WTC11 (cell line): ENCODE measurements at regions not wholly inside any gene's neighbourhood (a gene's known extent, or its start where the extent isn't known, plus 50 kb on each side); places are given as distances from the start of the nearest gene placed in this dataset.

Experiments
- EMX1 ChIP-seq: fragments of 250-450 bp; sonication (Bioruptor Pico); IDR thresholded peaks from 2 replicates; pipeline ENCODE4 v1.8.0; 2021; ENCODE audit warnings: mild to moderate bottlenecking
- FOXJ3 ChIP-seq: sonication (generic); formaldehyde crosslinking; IDR thresholded peaks from 2 replicates; pipeline ENCODE4 v1.9.0; 2021; ENCODE audit warnings: missing genetic modification reagents, mild to moderate bottlenecking, borderline replicate concordance
- NFYB ChIP-seq: sonication (generic); formaldehyde crosslinking; conservative IDR thresholded peaks from 2 replicates; pipeline ENCODE4 v1.8.0; 2022; ENCODE audit warnings: low read depth, missing genetic modification reagents
- ZNF219 ChIP-seq: sonication (generic); formaldehyde crosslinking; IDR thresholded peaks from 2 replicates; pipeline ENCODE4 v1.8.0; 2023; ENCODE audit warnings: missing genetic modification reagents, mild to moderate bottlenecking, borderline replicate concordance
- TF ChIP-seq, protein P1 (sequence below): fragments of 200-600 bp; IDR thresholded peaks from 2 replicates; pipeline ENCODE4 v1.8.0; 2022; ENCODE audit warnings: antibody characterized with exemption
- TF ChIP-seq, protein P2 (sequence below): sonication (generic); formaldehyde crosslinking; IDR thresholded peaks from 2 replicates; pipeline ENCODE4 v1.8.1; 2022; ENCODE audit warnings: low read depth, mild to moderate bottlenecking, moderate library complexity, missing genetic modification reagents, borderline replicate concordance
- TF ChIP-seq, protein P3 (sequence below): sonication (generic); formaldehyde crosslinking; IDR thresholded peaks from 2 replicates; pipeline ENCODE4 v1.8.1; 2022; ENCODE audit warnings: mild to moderate bottlenecking, moderate library complexity, missing genetic modification reagents
- TF ChIP-seq, protein P4 (sequence below): sonication (generic); formaldehyde crosslinking; IDR thresholded peaks from 2 replicates; pipeline ENCODE4 v1.8.0; 2022; ENCODE audit warnings: mild to moderate bottlenecking, missing genetic modification reagents
- TF ChIP-seq, protein P5 (sequence below): sonication (generic); formaldehyde crosslinking; IDR thresholded peaks from 2 replicates; pipeline ENCODE4 v1.8.1; 2023; ENCODE audit warnings: mild to moderate bottlenecking, missing genetic modification reagents, moderate library complexity
- TF ChIP-seq, protein P6 (sequence below): sonication (generic); formaldehyde crosslinking; IDR thresholded peaks from 2 replicates; pipeline ENCODE4 v1.8.0; 2022; ENCODE audit warnings: mild to moderate bottlenecking, missing genetic modification reagents

DNA sequence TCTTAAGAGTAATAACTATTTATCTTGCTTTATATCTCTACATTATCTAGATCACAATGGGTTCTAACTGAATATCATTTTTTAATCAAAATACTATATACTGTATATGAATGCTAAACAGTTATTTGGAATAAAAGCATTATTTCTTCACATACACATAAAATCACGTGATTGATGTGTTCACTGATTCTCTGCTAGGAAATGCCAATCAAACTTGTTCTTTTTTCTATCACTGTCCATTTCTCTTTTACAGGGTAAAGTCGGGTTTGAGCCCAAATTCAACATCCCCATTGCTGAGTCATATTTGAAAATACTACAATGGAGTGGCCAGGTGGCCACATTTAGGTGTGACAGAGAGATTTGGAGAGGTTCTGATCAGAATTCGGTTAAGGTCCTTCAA lies 1114.0 kb upstream of the PIK3C3 start:
- TF ChIP-seq, protein P1, sequence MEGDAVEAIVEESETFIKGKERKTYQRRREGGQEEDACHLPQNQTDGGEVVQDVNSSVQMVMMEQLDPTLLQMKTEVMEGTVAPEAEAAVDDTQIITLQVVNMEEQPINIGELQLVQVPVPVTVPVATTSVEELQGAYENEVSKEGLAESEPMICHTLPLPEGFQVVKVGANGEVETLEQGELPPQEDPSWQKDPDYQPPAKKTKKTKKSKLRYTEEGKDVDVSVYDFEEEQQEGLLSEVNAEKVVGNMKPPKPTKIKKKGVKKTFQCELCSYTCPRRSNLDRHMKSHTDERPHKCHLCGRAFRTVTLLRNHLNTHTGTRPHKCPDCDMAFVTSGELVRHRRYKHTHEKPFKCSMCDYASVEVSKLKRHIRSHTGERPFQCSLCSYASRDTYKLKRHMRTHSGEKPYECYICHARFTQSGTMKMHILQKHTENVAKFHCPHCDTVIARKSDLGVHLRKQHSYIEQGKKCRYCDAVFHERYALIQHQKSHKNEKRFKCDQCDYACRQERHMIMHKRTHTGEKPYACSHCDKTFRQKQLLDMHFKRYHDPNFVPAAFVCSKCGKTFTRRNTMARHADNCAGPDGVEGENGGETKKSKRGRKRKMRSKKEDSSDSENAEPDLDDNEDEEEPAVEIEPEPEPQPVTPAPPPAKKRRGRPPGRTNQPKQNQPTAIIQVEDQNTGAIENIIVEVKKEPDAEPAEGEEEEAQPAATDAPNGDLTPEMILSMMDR, result no peak
- TF ChIP-seq, protein P2, sequence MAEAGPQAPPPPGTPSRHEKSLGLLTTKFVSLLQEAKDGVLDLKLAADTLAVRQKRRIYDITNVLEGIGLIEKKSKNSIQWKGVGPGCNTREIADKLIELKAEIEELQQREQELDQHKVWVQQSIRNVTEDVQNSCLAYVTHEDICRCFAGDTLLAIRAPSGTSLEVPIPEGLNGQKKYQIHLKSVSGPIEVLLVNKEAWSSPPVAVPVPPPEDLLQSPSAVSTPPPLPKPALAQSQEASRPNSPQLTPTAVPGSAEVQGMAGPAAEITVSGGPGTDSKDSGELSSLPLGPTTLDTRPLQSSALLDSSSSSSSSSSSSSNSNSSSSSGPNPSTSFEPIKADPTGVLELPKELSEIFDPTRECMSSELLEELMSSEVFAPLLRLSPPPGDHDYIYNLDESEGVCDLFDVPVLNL (CRISPR knock-in tag), result no peak
- TF ChIP-seq, protein P3, sequence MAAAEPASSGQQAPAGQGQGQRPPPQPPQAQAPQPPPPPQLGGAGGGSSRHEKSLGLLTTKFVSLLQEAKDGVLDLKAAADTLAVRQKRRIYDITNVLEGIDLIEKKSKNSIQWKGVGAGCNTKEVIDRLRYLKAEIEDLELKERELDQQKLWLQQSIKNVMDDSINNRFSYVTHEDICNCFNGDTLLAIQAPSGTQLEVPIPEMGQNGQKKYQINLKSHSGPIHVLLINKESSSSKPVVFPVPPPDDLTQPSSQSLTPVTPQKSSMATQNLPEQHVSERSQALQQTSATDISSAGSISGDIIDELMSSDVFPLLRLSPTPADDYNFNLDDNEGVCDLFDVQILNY, result no peak
- TF ChIP-seq, protein P4, sequence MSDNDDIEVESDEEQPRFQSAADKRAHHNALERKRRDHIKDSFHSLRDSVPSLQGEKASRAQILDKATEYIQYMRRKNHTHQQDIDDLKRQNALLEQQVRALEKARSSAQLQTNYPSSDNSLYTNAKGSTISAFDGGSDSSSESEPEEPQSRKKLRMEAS (CRISPR knock-in tag), result no peak
- TF ChIP-seq, protein P5, sequence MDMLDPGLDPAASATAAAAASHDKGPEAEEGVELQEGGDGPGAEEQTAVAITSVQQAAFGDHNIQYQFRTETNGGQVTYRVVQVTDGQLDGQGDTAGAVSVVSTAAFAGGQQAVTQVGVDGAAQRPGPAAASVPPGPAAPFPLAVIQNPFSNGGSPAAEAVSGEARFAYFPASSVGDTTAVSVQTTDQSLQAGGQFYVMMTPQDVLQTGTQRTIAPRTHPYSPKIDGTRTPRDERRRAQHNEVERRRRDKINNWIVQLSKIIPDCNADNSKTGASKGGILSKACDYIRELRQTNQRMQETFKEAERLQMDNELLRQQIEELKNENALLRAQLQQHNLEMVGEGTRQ (CRISPR knock-in tag), result no peak
- no peak for TF ChIP-seq NFYB
- no peak for TF ChIP-seq EMX1 (CRISPR knock-in tag)
- TF ChIP-seq FOXJ3, result no peak
- TF ChIP-seq ZNF219 (CRISPR knock-in tag), result no peak
- TF ChIP-seq, protein P6, sequence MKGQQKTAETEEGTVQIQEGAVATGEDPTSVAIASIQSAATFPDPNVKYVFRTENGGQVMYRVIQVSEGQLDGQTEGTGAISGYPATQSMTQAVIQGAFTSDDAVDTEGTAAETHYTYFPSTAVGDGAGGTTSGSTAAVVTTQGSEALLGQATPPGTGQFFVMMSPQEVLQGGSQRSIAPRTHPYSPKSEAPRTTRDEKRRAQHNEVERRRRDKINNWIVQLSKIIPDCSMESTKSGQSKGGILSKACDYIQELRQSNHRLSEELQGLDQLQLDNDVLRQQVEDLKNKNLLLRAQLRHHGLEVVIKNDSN (CRISPR knock-in tag), result no peak
